Testis (tissue), 2 donors: ENCODE measurements at regions not wholly inside any gene's neighbourhood (a gene's known extent, or its start where the extent isn't known, plus 50 kb on each side); places are given as distances from the start of the nearest gene placed in this dataset.

Experiments
- POLR2A ChIP-seq: fragments of 450-650 bp; IDR thresholded peaks from one replicate; pipeline ENCODE4 v1.6.1; 2017; ENCODE audit warnings: antibody characterized with exemption, mild to moderate bottlenecking, moderate library complexity
- TF ChIP-seq, protein P1 (sequence below), 3 experiments: fragments of 450-650 bp in 2 of 3; fragments of 200-600 bp in 1 of 3; sonication (generic) in 1 of 3; IDR thresholded peaks; one replicate each; pipeline ENCODE4 v1.5.1; 2016 to 2019; ENCODE audit warnings: antibody characterized with exemption in 3 of 3, mild to moderate bottlenecking in 2 of 3, moderate library complexity in 1 of 3

DNA sequence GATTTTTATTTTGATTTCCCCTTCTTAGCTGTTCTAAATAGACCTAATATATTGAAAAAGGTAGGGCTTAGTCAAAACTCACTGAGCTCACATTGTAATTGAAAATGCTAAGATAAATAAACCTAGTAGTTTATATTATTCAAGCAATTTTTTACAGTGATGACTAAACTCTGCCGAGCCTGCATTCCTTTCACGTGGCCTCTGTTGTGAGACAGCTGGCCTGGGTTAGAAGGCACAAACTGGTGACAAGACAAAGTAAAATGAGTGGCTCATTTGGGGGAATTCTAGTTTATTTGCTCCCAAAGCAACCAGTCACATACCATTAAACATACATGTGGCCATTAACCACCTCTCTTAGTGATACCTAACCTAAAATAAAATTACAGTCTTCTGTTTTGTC, 169.4 kb upstream of the TEX13C start:
- TF ChIP-seq POLR2A, result no peak
- TF ChIP-seq, protein P1, sequence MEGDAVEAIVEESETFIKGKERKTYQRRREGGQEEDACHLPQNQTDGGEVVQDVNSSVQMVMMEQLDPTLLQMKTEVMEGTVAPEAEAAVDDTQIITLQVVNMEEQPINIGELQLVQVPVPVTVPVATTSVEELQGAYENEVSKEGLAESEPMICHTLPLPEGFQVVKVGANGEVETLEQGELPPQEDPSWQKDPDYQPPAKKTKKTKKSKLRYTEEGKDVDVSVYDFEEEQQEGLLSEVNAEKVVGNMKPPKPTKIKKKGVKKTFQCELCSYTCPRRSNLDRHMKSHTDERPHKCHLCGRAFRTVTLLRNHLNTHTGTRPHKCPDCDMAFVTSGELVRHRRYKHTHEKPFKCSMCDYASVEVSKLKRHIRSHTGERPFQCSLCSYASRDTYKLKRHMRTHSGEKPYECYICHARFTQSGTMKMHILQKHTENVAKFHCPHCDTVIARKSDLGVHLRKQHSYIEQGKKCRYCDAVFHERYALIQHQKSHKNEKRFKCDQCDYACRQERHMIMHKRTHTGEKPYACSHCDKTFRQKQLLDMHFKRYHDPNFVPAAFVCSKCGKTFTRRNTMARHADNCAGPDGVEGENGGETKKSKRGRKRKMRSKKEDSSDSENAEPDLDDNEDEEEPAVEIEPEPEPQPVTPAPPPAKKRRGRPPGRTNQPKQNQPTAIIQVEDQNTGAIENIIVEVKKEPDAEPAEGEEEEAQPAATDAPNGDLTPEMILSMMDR (IDR thresholded peaks at IDR 0.05), result no peak
